Heart right ventricle (tissue), 16 donors: ENCODE measurements at regions not wholly inside any gene's neighbourhood (a gene's known extent, or its start where the extent isn't known, plus 50 kb on each side); places are given as distances from the start of the nearest gene placed in this dataset.

Source experiments
- ATAC-seq, 8 donors: fragments of 200-7000 bp; cut with Tn5 transposase; one replicate each; pipeline ENCODE4 v1.9.1; 2020; ENCODE audit warnings: mild to moderate bottlenecking in 8 of 8, moderate library complexity in 8 of 8, moderate number of reproducible peaks in 1 of 8
- DNase-seq, 2 donors: peaks; one replicate each; pipeline ENCODE4 v3.0.0-alpha.2; 2020
- H3K27ac ChIP-seq, 10 donors: fragments of 200-600 bp; sonication (generic) in 2 of 10; one replicate each; pipeline versions ENCODE4 v1.5.0 to v1.8.0; 2020 to 2022; ENCODE audit warnings: mild to moderate bottlenecking in 3 of 10
- H3K27me3 ChIP-seq, 7 donors: fragments of 200-600 bp; one replicate each; pipeline ENCODE4 v1.8.0; 2021 to 2022; ENCODE audit warnings: mild to moderate bottlenecking in 2 of 7
- H3K36me3 ChIP-seq, 9 donors: fragments of 200-600 bp; sonication (generic) in 1 of 9; one replicate each; pipeline versions ENCODE4 v1.5.0 to v1.8.0; 2020 to 2022; ENCODE audit warnings: mild to moderate bottlenecking in 2 of 9
- H3K4me1 ChIP-seq, 9 donors: fragments of 200-600 bp; sonication (generic) in 1 of 9; one replicate each; pipeline versions ENCODE4 v1.5.0 to v1.8.0; 2020 to 2022; ENCODE audit warnings: mild to moderate bottlenecking in 4 of 9
- H3K4me3 ChIP-seq, 10 donors: fragments of 200-600 bp; sonication (generic) in 2 of 10; one replicate each; pipeline versions ENCODE4 v1.5.0 to v1.8.0; 2020 to 2022; ENCODE audit warnings: mild to moderate bottlenecking in 7 of 10, moderate library complexity in 2 of 10
- H3K9me3 ChIP-seq, 11 donors: fragments of 200-600 bp in 10 of 11; sonication (generic) in 2 of 11; one replicate each; pipeline versions ENCODE4 v1.5.0 to v1.8.0; 2013 to 2022; ENCODE audit warnings: mild to moderate bottlenecking in 2 of 11, control low read depth in 1 of 11, moderate library complexity in 1 of 11
- CTCF ChIP-seq, 9 donors: fragments of 200-600 bp; sonication (generic) in 2 of 9; IDR thresholded peaks; one replicate each; pipeline versions ENCODE4 v1.5.0 to v1.8.0; 2021 to 2022; ENCODE audit warnings: antibody characterized with exemption in 9 of 9, mild to moderate bottlenecking in 5 of 9, moderate library complexity in 1 of 9
- WGBS, 2 donors: extraction: QIAGEN DNeasy Blood & Tissue Kit; methylation state at CpG; one replicate each; pipeline ENCODE4 v1.1.7; 2013; ENCODE audit warnings: inconsistent platforms in 1 of 2; 5-methylcytosine and 5-hydroxymethylcytosine counted together
- intact Hi-C, 10 donors: fragments of 100-400 bp; cut with DNase I; formaldehyde crosslinking; loops; one replicate each; pipeline versions ENCODE4 v1.11.1 to v1.14.2; 2022
- donor health status: Arrhythmogenic right ventricular cardiomyopathy.
- donor health status: ischemic (EF 13 %, LVEDD 7.1; RV severe dilation, severe dysfunction).
- donor health status: healthy with polysubstance abuse.
- donor health status: DM: no; HTN: yes; CAD: no.
- donor health status: DM: no; HTN: no; CAD: no.
- donor health status: ischemic (EF 25% LVEDD 6.9; RV normal size, moderate dysfunction).
- donor health status: ischemic (EF 25% LVEDD 5.7; RV mildly dilated, moderate dysfunction).
- donor health status: healthy.
- donor health status: DM: yes; HTN: yes; CAD: no.
- donor health status: Ischemic cardiomyopathy.
- donor health status: ischemic (EF 35%, LVEDD 5.7; RV mildly dilated, moderate dysfunction).
- donor health status: nonischemic (EF 11% LVEDD 7.7; RV severe dilation, severe dysfunction).
- donor health status: DM: yes; HTN: yes; CAD: no.
- donor health status: PGD.
- donor health status: ischemic (EF 29% LVEDD 5.4; RV normal size, mild dysfunction).
- donor health status: nonischemic (EF 23%, LVEDD 6.1; RV moderate dilation, normal function).

- peak overlapping the region in 2 of 10 donors; percentile 2 to 47 for H3K27ac ChIP-seq
- WGBS, 2 donors = 98% methylated on average over 4 of the region's 4 CpGs
Measured at GRCh38 chr19:46947866-46948265, 71.8 kb upstream of the NPAS1 start.

GRCh38 chr19:46950526-46951170 is 69.0 kb upstream of the NPAS1 start:
- H3K27ac ChIP-seq = peak overlapping the region in 5 of 10 donors; percentile 0 to 19 (median 11)
- peaks cover 0 to 6% (median 0%) of the 10 kb centered on the region in 9 donors for H3K36me3 ChIP-seq
- WGBS, 2 donors = 65 to 66% methylated on average over 7 of the region's 7 CpGs
- peaks cover 17 to 75% (median 59%) of the 10 kb centered on the region in 9 donors for H3K4me1 ChIP-seq
- no peaks in the 10 kb centered on the region for H3K27me3 ChIP-seq
- H3K4me3 ChIP-seq = no peak overlapping the region
- H3K9me3 ChIP-seq = no peaks in the 10 kb centered on the region
- DNase-seq = no peak
- no peak for ATAC-seq
- TF ChIP-seq CTCF (IDR thresholded peaks at IDR 0.05) = no peak
- intact Hi-C loops = no loop called here

More at GRCh38 chr19:46947866-46948265, 71.8 kb upstream of the NPAS1 start:
- ATAC-seq (no peak), DNase-seq (no peak)
- TF ChIP-seq CTCF (IDR thresholded peaks at IDR 0.05) = no peak
- Histone ChIP-seq H3K36me3 (peaks cover 0 to 6% (median 0%) of the 10 kb centered on the region in 9 donors), H3K4me1 (peaks cover 19 to 85% (median 70%) of the 10 kb centered on the region in 9 donors), H3K9me3 (no peaks in the 10 kb centered on the region), H3K4me3 (no peak overlapping the region), H3K27me3 (no peaks in the 10 kb centered on the region)
- intact Hi-C loops = no loop called here

GRCh38 chr19:46951171-46951986 is 68.3 kb upstream of the NPAS1 start:
- ATAC-seq (peak in 4 of 8 donors; percentile 24 to 64 (median 34)), DNase-seq (no peak)
- Histone ChIP-seq H3K4me1 (peaks cover 13 to 74% (median 59%) of the 10 kb centered on the region in 9 donors), H3K36me3 (peaks cover 0 to 6% (median 0%) of the 10 kb centered on the region in 9 donors), H3K27ac (peak overlapping the region in 3 of 10 donors; percentile 3 to 19 (median 13)), H3K27me3 (no peaks in the 10 kb centered on the region), H3K9me3 (no peaks in the 10 kb centered on the region), H3K4me3 (no peak overlapping the region)
- intact Hi-C loops = no loop called here
- no peak for TF ChIP-seq CTCF (IDR thresholded peaks at IDR 0.05)
- 62 to 64% methylated on average over 8 of the region's 8 CpGs for WGBS, 2 donors

GRCh38 chr19:46952874-46953273 is 66.8 kb upstream of the NPAS1 start:
- Histone ChIP-seq H3K27me3 (no peaks in the 10 kb centered on the region), H3K36me3 (peaks cover 0 to 6% (median 0%) of the 10 kb centered on the region in 9 donors), H3K4me3 (no peak overlapping the region), H3K9me3 (no peaks in the 10 kb centered on the region), H3K4me1 (peaks cover 12 to 71% (median 48%) of the 10 kb centered on the region in 9 donors), H3K27ac (peak overlapping the region in 1 of 10 donors; percentile 91)
- TF ChIP-seq CTCF (IDR thresholded peaks at IDR 0.05) = no peak
- ATAC-seq (no peak), DNase-seq (no peak)
- 93 to 96% methylated on average over 5 of the region's 5 CpGs for WGBS, 2 donors
- intact Hi-C loops = no loop called here
